Nephron (organoid): ENCODE measurements at regions not wholly inside any gene's neighbourhood (a gene's known extent, or its start where the extent isn't known, plus 50 kb on each side); places are given as distances from the start of the nearest gene placed in this dataset.

ENCODE experiments used
- H3K27ac Mint-ChIP-seq, 3 experiments: 2 replicates each; pipeline ENCODE4 v1.8.0; 2020; ENCODE audit warnings: mixed read lengths in 3 of 3, mild to moderate bottlenecking in 2 of 3, moderate library complexity in 1 of 3
- H3K27me3 Mint-ChIP-seq: 2 replicates; pipeline ENCODE4 v1.8.0; 2021; ENCODE audit warnings: low read depth, mild to moderate bottlenecking, moderate library complexity, mixed read lengths
- H3K36me3 Mint-ChIP-seq: 2 replicates; pipeline ENCODE4 v1.8.0; 2020; ENCODE audit warnings: low read depth, mixed read lengths
- H3K4me1 Mint-ChIP-seq: 2 replicates; pipeline ENCODE4 v1.8.0; 2020; ENCODE audit warnings: mixed read lengths
- H3K4me3 Mint-ChIP-seq, 3 experiments: 2 replicates each; pipeline ENCODE4 v1.8.0; 2020; ENCODE audit warnings: mild to moderate bottlenecking in 3 of 3, mixed read lengths in 3 of 3, moderate library complexity in 2 of 3
- H3K9me3 Mint-ChIP-seq: 2 replicates; pipeline ENCODE4 v1.8.0; 2020; ENCODE audit warnings: mixed read lengths
- TF ChIP-seq, protein P1 (sequence below), 3 experiments: fragments of 200-600 bp; sonication (generic); IDR thresholded peaks; one replicate each; pipeline ENCODE4 v1.5.0; 2021; ENCODE audit warnings: antibody characterized with exemption in 3 of 3; ENCODE audit not compliant: unreplicated experiment in 3 of 3

- no peaks in the 10 kb centered on the region for H3K36me3 Mint-ChIP-seq
- H3K4me3 Mint-ChIP-seq: no peak overlapping the region
- no peak overlapping the region for H3K27ac Mint-ChIP-seq
- TF ChIP-seq, protein P1, sequence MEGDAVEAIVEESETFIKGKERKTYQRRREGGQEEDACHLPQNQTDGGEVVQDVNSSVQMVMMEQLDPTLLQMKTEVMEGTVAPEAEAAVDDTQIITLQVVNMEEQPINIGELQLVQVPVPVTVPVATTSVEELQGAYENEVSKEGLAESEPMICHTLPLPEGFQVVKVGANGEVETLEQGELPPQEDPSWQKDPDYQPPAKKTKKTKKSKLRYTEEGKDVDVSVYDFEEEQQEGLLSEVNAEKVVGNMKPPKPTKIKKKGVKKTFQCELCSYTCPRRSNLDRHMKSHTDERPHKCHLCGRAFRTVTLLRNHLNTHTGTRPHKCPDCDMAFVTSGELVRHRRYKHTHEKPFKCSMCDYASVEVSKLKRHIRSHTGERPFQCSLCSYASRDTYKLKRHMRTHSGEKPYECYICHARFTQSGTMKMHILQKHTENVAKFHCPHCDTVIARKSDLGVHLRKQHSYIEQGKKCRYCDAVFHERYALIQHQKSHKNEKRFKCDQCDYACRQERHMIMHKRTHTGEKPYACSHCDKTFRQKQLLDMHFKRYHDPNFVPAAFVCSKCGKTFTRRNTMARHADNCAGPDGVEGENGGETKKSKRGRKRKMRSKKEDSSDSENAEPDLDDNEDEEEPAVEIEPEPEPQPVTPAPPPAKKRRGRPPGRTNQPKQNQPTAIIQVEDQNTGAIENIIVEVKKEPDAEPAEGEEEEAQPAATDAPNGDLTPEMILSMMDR (IDR thresholded peaks at IDR 0.05; ENCODE audit: unreplicated experiment in 3 of 3): no peak
- H3K27me3 Mint-ChIP-seq: no peaks in the 10 kb centered on the region
- H3K9me3 Mint-ChIP-seq: peaks cover 8% of the 10 kb centered on the region
- peaks cover 30% of the 10 kb centered on the region for H3K4me1 Mint-ChIP-seq
These were observed 97.5 kb upstream of the RPS6KA3 start for GRCh38 chrX:20364238-20364637.

GRCh38 chrX:20363275-20363674 is 96.6 kb upstream of the RPS6KA3 start:
- Mint-ChIP-seq H3K4me3 (no peak overlapping the region), H3K4me1 (peaks cover 30% of the 10 kb centered on the region), H3K27me3 (no peaks in the 10 kb centered on the region), H3K27ac (peak overlapping the region; percentile 86 to 91 (median 89)), H3K9me3 (peaks cover 13% of the 10 kb centered on the region), H3K36me3 (no peaks in the 10 kb centered on the region)
- TF ChIP-seq, protein P1 (IDR thresholded peaks at IDR 0.05; ENCODE audit: unreplicated experiment in 3 of 3): no peak

DNA sequence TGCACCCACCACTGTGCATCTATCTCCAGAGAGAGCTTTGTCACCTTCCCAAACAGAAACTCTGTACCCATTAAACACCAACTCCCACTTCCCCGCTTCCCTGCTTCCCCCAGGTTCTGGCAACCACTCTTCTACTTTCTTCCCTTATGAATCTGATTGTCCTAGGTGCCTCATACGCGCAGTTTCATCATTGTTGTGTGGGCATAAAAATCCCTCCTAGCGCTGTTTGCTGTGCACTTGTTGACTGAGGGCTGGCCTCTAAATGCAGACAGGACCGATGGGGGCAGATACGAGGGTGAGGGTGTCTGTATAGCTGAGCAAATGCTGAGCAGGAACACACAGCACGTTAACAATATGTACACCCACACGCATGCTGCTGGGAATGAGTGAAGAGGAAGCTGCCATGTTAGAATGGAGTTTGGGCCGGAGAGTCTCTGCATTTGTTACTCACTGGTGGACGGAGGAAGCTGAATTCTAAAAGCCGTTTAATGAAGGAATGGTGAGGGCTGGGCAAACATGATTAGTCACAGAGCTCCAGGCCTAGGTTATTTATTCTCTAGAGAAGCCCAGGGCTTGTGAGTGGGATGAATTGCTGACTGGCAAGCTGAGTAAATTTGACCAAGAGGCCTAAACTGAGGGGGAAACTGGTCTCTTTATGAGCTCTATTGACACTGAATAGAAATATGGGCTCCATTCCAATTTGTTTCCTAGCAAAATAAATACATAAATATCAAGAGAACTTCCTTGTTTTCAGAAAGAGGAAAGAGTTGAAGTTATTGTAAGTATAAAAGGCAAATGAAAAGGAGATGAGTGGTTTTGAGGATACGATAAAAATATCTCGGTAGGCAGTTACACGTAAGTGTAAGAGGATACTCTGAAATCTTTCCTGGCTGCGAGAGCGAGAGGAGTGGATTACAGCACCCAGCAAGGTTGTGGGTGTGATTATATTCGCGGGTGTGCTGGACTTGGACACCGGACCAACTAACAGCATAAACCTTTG is 95.9 kb upstream of the RPS6KA3 start:
- H3K36me3 Mint-ChIP-seq: no peaks in the 10 kb centered on the region
- H3K4me1 Mint-ChIP-seq: peaks cover 30% of the 10 kb centered on the region
- H3K4me3 Mint-ChIP-seq: peak overlapping the region; percentile 1
- peaks cover 16% of the 10 kb centered on the region for H3K9me3 Mint-ChIP-seq
- H3K27me3 Mint-ChIP-seq: no peaks in the 10 kb centered on the region
- H3K27ac Mint-ChIP-seq: peak overlapping the region; percentile 86 to 91 (median 89)
- TF ChIP-seq, protein P1 (IDR thresholded peaks at IDR 0.05; ENCODE audit: unreplicated experiment in 3 of 3): no peak

GRCh38 chrX:20361890-20362262 is 95.2 kb upstream of the RPS6KA3 start:
- Mint-ChIP-seq H3K27ac (peak overlapping the region; percentile 86 to 91 (median 89)), H3K9me3 (peaks cover 16% of the 10 kb centered on the region), H3K4me1 (peaks cover 30% of the 10 kb centered on the region), H3K36me3 (no peaks in the 10 kb centered on the region), H3K4me3 (no peak overlapping the region), H3K27me3 (no peaks in the 10 kb centered on the region)
- TF ChIP-seq, protein P1 (IDR thresholded peaks at IDR 0.05; ENCODE audit: unreplicated experiment in 3 of 3): no peak

- TF ChIP-seq, protein P1 (IDR thresholded peaks at IDR 0.05; ENCODE audit: unreplicated experiment in 3 of 3): no peak
- Mint-ChIP-seq H3K36me3 (no peaks in the 10 kb centered on the region), H3K9me3 (peaks cover 16% of the 10 kb centered on the region), H3K4me3 (no peak overlapping the region), H3K4me1 (peaks cover 30% of the 10 kb centered on the region), H3K27ac (peak overlapping the region; percentile 86 to 91 (median 89)), H3K27me3 (no peaks in the 10 kb centered on the region)
These were observed 94.6 kb upstream of the RPS6KA3 start for GRCh38 chrX:20361081-20361889.
